HL-60/S4 treated with phorbol 12-myristate 13-acetate at 8.2 ng/mL for 4 days and 3 days (cell line): ENCODE measurements at regions not wholly inside any gene's neighbourhood (a gene's known extent, or its start where the extent isn't known, plus 50 kb on each side); places are given as distances from the start of the nearest gene placed in this dataset.

ENCODE experiments used
- in situ Hi-C: fragments of 300-500 bp; cut with MboI; formaldehyde crosslinking; loops from 2 replicates; pipeline ENCODE4 v1.15.0; 2022; ENCODE audit warnings: low sequenced_read_pairs

GRCh38 chr4:138301536-138301935, 59.4 kb upstream of the SLC7A11 start:
- in situ Hi-C loops = no loop called here

- in situ Hi-C loops = no loop called here
Observed at GRCh38 chr4:138300616-138301015, 58.5 kb upstream of the SLC7A11 start.

- in situ Hi-C loops = no loop called here
Observed at GRCh38 chr4:138299881-138300280, 57.7 kb upstream of the SLC7A11 start.

DNA sequence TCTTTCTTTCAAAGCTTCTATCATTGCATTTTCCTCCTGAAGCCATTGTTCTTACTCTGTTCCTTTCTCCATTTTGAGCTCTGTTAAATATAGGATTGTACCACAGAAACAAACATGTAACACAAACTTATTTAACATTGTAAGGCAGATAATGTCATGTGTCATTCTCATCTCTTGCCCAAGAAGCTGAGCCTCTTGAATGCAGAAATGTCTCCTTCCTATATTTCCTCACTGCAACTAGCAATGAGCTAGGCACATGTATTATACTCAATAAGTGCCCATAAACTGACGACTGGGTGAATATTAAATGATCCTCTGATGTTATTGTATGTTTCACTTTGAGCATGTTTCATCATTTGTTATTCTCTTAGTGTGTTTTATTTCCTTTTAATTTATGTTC, 56.7 kb upstream of the SLC7A11 start:
- in situ Hi-C loops = no loop called here

- in situ Hi-C loops = no loop called here
Observed at GRCh38 chr4:138298431-138298830, 56.3 kb upstream of the SLC7A11 start.

- in situ Hi-C loops = no loop called here
Observed at GRCh38 chr4:138297743-138298405, 55.7 kb upstream of the SLC7A11 start.

DNA sequence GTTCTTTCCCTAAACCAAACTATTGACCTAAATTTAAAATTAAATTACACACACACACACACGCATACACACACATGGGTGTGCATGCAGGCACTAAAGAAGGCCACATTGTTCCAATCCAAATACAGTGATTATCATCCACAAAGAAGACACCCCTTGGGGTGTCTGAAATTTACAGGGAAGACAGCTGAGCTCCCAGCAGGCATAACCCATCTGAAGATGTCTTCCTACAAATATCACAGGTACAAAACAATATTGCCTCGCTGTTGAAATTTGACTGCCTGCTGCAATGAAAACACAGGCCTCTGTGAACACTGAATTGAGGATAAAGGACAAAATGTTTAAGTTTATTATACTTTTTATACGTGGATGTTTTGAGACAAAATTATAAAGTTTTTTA, 50.2 kb upstream of the SLC7A11 start:
- in situ Hi-C loops = no loop called here
